HG02759 (cell line): ENCODE measurements at regions not wholly inside any gene's neighbourhood (a gene's known extent, or its start where the extent isn't known, plus 50 kb on each side); places are given as distances from the start of the nearest gene placed in this dataset.

Experiments used
- ATAC-seq: cut with Tn5 transposase; IDR thresholded peaks from one replicate; pipeline ENCODE4 v1.9.1; 2021; ENCODE audit warnings: mild to moderate bottlenecking, moderate library complexity; ENCODE audit not compliant: unreplicated experiment

DNA sequence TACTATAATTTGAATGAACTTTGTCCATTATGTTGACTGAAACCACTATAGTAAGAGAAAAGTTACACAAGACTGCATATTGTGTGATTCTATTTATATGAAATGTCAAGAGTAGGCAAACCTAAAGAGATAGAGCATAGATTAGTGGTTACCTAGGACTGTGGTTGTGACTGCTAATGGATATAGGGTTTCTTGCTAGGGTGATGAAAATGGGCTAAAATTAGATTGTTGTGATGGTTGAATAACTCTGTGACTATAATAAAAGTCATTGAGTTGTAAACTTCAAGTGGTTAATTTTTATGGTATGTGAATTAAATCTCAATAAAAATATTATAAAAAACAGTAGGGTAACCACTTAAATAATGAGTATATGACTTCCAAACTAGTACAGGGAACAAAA lies 142.9 kb upstream of the AHR start:
- no peak for ATAC-seq

GRCh38 chr7:17158261-17158660 lies 140.2 kb upstream of the AHR start:
- ATAC-seq: no peak

GRCh38 chr7:17159500-17160037 lies 138.9 kb upstream of the AHR start:
- peak; percentile 85 for ATAC-seq

DNA sequence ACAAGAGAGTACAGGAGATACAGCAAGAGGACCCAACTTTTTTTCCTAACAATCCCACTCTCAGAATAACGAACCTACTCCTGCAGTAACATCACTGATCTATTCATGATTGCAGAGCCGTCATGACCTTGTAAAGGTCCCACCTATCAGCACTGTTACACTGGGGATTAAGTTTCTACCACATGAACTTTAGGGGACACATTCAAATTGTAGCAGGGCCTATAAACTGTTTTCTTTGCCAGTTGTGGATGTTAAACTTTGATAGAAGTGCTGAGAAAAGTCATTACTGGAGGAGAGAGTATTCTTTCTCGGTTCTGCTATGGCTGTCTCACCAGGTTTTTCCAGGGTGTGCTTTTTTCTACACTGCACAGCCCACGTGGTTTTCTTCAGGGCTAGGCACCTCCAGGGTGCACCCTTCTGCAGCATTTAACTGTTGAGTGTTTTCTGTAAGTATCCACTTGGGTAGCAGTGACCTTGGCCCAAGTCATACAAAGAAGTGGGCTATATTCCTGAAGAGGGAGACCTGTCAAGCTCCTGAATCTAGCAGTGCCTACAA lies 131.6 kb upstream of the AHR start:
- peak; percentile 96 for ATAC-seq

DNA sequence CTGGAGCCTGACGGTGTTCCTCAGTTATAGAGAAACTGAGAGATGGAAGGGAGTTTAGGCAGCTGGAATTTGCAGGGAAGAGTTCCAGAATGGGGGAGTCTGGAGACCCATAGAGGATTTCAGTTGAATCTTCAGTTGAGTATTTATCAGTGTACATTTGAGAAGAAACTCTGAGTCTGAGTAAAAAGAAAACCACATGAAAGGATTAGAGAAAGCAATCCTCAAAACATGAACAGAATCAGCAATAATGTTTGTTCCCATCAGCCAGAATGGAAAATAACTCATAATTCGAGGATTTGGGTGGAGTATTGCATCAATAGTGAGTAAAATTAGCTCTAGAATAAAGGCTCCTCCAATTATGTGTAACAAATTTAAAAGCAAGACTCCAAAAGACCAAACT lies 130.0 kb upstream of the AHR start:
- no peak for ATAC-seq

DNA sequence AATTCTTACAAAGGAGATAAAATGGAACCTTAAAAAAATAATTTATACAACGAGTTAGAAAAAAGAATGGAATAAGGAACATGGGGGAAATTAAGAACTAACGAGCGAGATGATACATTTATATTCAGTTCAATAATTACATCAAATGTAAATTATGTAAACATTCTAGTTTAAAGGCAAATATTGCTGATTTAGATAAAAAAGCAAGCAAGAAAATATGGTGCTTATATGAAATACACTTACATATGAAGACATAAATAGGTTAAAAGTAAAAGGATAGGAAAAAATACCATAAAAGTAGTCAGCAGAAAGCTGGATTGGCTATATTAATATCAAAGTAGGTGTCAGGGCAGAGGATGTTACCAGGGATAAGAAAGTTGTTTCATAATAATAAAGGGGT lies 127.0 kb upstream of the AHR start:
- no peak for ATAC-seq

DNA sequence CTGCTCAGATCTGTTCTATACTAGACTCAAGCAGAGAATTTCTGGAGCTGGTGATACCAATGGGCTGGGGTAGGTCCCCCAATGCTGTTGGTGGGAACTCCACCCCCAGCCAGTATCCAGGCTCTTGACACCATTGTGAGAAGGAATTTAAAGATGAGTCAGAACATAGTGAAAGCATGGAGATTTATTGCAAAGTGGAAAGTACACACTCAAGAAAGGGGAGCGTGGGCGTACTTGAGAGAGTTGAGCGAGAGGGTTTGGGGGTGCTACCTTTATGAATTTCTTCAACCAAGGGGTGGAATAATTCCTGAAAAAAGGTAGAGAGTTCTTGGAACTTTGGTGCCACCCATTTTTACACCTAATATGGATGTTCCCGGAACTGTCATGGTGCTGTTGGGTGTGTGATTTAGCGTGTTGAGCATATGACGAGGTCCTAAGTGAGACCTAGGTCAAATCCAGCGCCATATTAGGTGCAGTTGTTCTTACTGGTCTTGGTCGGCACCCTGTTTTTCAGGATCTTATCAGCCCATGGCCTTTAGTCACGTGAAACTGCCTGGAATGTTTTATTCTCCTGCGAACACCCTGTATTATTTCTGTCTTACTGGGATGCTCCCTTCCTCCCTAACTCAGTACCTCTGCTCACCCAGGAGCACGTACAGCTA lies 122.0 kb upstream of the AHR start:
- ATAC-seq: no peak

- no peak for ATAC-seq
Measured at GRCh38 chr7:17178545-17178944, 119.9 kb upstream of the AHR start.

DNA sequence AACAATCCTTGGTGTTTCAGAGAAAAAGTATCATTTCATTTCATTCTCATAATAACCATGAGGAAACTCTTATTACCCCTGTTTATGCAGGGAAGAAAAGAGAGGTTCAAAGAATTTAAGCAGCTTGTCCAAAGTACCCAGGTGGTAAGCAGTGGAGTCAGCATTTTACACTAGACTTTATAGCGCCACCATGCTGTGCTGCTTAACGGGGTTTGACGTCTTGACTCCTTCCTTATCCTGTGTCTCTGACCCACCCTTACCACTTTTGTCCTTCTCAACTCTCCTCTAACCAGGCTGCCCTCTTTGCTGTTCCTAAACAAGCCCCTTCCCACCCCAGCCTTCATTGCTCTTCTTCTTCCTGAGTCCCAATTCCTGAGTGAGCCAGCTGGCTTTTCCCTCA lies 117.0 kb upstream of the AHR start:
- ATAC-seq: no peak

GRCh38 chr7:17183630-17184328 lies 114.7 kb upstream of the AHR start:
- no peak for ATAC-seq

DNA sequence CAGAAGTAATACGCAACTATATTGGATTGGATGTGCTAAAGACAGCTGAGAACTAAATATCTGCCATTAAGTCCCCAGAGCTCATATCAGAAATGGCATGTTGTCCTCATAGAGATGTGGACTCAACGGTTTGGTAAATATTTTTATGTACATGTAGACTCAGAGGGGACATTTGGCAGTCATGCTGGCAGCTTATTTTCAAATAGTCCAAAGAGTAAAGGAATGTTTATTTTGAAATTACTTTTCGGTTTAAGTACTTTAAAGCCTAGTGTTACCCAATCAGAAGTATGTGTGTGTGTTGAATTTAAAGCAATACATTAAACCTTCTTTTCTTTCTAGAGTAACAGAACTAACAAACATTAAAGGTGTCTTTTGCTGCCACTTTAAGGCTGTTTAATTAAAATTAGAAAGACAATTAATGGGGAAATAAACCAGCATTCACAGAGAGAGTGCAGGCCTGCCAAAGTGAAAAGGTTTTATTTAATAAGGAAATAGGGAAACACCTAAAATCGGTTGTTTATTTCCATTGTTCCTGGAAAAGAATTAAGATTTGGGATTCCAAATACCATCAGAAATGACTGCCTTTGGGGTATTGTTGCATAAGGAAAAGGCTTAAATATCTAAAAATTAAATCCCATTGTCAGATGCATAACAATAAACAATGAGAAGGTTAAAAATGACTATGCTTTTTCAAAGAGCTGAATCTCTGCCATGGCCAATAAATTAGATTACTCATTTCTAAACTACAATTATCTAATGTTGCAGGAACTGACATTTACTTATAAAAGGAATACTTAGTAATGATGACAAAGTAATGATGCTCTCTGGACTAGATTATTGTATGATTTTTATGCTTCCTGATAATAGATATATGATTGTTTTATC lies 113.4 kb upstream of the AHR start:
- peak; percentile 28 for ATAC-seq

- ATAC-seq: peak; percentile 98
Measured at GRCh38 chr7:17185690-17186070, 112.8 kb upstream of the AHR start.

DNA sequence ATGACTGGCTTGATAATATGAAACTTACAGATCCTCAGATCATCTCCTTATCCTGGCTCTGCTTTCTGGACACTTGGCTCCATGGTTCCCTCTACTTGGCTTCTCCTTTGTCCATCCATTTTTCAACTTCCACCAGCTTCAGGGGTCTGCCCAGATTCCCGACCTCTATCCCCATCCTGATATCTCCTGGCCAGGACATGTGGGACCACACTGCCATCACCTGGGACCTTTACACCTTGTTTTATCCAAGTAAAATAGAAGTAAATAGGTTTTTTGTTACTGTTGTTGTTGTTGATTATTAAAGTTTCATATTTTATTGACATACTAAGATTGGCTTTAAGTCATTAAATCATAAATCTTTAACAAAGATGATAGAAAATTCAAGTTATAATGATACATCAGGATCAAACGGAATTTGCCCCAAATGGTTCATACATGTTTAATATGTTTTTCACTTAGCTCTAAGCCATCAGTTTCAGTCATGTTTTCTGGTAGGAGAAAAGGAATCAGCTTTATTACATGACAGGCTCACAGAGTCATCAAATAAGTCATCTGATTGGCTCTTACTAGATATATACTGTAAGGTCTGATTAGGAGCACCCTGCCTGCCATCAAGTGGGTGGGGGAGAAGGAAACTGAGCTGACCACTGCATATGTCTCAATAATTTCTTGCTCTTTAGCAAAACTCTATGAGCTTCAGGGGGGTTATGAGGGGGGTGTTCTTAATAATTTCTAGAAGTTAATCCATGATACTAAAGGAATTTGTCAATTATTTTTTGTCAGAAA lies 111.5 kb upstream of the AHR start:
- no peak for ATAC-seq

- ATAC-seq: no peak
Measured at GRCh38 chr7:17194656-17195055, 103.8 kb upstream of the AHR start.

- peak; percentile 84 for ATAC-seq
Measured at GRCh38 chr7:17195576-17195975, 102.9 kb upstream of the AHR start.

DNA sequence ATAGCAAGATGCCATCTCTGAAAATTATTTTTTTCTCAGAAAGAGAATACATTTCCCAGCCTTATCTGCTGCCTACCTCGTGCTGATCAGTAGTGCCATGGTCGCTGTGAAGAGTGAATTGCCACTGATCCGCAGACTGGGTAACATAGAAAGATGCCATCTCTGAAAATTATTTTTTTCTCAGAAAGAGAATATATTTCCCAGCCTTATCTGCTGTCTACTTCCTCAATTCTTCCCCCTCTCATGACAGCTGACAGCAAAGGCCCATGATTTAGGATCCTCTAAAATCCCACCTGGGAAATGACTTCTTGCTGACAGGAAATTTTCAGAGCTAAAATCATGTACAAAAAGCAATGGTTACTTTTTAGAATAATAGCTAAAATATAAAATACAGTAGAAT lies 92.5 kb upstream of the AHR start:
- ATAC-seq: no peak

DNA sequence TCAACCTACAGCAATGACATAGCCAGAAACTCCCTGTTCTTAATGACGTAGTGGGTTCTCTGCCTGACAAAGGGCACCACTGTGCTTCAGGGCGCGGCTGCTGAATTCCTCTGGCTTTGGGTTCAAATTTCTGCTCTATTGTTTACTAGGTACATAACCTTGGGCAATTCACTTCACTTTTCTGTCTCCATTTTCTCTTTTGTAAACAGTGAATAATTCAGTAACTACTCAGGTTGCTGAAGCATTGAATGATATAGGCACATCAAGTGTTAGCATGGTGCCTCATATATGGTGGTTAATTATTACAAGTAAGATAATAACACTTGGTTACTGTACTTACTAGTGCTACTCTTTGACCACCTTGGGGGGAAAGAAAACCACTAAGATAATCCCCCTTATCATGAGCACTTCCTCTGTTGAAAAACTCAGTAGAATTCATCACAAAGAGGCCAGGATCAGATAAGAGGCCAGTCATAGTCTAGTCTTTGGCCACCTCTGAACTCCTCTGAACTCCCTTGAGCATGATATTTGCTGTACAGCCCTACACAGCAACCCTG lies 92.0 kb upstream of the AHR start:
- peak; percentile 59 for ATAC-seq

- ATAC-seq: no peak
Measured at GRCh38 chr7:17207220-17207619, 91.2 kb upstream of the AHR start.

- ATAC-seq: no peak
Measured at GRCh38 chr7:17209101-17209500, 89.4 kb upstream of the AHR start.

DNA sequence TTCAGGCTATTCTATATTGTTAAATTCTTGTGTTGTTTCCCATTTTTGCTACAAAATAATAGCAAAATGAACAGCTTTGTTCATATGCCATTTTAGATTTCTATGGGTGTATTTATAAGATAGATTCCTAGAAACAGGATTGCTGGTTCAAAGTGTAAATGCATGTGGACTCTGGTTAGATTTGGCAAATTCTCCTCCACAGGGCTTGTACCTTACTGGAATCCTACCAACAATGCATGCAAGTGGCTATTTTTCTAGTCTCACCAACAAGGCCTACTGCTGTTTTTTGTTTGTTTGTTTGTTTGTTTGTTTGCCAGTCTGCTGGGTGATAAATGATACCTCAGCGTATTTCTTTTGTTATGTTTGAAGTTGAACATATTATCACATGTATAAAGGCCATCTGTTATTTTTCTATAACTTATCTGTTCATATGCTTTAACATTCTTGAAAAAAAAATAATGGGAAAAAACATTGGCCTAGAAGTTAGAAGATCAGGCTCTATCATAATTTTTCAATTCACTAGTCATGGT lies 87.1 kb upstream of the AHR start:
- no peak for ATAC-seq
